Vagina (tissue), 2 donors: ENCODE measurements at regions not wholly inside any gene's neighbourhood (a gene's known extent, or its start where the extent isn't known, plus 50 kb on each side); places are given as distances from the start of the nearest gene placed in this dataset.

ENCODE experiments used
- POLR2A ChIP-seq, 2 donors: fragments of 450-650 bp; IDR thresholded peaks; one replicate each; pipeline ENCODE4 v1.6.1; 2017; ENCODE audit warnings: antibody characterized with exemption in 2 of 2, mild to moderate bottlenecking in 2 of 2, moderate library complexity in 2 of 2
- TF ChIP-seq, protein P1 (sequence below), 3 experiments: fragments of 450-650 bp in 2 of 3; fragments of 200-600 bp in 1 of 3; sonication (generic) in 1 of 3; IDR thresholded peaks; one replicate each; pipeline ENCODE4 v1.5.1; 2017 to 2019; ENCODE audit warnings: antibody characterized with exemption in 3 of 3, mild to moderate bottlenecking in 2 of 3, moderate library complexity in 2 of 3

GRCh38 chr11:8328848-8329330 lies 65.2 kb upstream of the LMO1 start:
- TF ChIP-seq, protein P1, sequence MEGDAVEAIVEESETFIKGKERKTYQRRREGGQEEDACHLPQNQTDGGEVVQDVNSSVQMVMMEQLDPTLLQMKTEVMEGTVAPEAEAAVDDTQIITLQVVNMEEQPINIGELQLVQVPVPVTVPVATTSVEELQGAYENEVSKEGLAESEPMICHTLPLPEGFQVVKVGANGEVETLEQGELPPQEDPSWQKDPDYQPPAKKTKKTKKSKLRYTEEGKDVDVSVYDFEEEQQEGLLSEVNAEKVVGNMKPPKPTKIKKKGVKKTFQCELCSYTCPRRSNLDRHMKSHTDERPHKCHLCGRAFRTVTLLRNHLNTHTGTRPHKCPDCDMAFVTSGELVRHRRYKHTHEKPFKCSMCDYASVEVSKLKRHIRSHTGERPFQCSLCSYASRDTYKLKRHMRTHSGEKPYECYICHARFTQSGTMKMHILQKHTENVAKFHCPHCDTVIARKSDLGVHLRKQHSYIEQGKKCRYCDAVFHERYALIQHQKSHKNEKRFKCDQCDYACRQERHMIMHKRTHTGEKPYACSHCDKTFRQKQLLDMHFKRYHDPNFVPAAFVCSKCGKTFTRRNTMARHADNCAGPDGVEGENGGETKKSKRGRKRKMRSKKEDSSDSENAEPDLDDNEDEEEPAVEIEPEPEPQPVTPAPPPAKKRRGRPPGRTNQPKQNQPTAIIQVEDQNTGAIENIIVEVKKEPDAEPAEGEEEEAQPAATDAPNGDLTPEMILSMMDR (IDR thresholded peaks at IDR 0.05) = peak in 2 of 3 experiments; percentile 2 to 45
- no peak for TF ChIP-seq POLR2A (IDR thresholded peaks at IDR 0.05)
